NCI-H187 treated with DMSO at 0.1 percent for 48 hours (cell line): ENCODE measurements at regions not wholly inside any gene's neighbourhood (a gene's known extent, or its start where the extent isn't known, plus 50 kb on each side); places are given as distances from the start of the nearest gene placed in this dataset.

Experiments
- DNase-seq: peaks from one replicate; lab custom pipeline; 2025; lab: John Stamatoyannopoulos, UW

DNA sequence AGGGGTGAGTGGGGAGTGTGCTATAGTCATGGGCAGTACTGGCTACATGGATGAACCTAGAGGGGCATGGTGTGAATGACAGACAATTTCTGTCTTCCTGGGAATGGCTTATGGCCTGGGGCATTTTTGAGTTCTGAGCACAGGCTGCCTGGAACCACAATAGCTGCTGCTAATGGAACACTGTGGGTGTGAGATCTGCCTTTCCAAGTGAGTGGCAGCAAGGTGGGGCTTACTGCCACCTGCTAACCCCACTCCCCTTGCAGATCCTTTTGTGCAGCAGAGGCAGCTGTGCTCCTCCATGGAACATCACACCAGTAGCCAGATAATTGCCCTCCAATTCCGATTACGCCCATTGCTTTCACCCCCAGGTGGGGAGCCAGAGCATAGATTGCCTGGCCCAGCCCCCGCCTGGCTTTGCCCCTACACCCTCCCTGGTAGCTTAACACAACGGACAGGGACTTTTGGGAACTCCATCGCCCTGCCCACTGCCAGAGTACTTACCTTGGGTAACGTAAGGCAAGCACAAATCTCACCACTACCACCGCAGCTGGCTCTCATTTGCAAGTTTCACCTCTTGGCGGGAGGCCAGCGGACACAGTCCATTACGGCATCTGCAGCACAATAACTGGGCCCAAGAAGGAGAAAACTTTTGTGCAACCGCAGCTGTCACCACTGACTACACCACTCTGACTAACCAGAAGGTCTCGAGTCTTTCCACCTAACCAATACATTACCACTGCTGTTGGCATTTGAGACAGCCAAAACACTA lies 421.2 kb upstream of the NWD2 start:
- no peak for DNase-seq

DNA sequence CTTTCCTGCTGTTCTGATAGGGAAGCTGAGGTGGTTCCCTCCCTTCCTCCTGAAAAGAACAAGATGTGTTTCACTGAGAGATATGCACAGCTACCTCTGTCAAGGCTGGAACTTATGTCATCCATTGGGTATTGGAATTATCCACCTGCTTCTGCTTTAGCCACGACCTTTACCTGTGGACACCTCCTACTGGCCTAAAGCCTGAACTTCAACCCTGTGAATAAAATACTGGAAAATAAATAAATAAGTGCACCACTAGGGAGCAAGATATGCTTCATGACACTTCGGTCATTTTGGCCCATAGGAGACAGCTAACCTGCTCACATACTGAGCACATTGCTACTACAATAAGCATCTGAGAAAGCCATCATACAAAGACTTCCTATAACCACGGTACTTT lies 419.9 kb upstream of the NWD2 start:
- DNase-seq = no peak

DNA sequence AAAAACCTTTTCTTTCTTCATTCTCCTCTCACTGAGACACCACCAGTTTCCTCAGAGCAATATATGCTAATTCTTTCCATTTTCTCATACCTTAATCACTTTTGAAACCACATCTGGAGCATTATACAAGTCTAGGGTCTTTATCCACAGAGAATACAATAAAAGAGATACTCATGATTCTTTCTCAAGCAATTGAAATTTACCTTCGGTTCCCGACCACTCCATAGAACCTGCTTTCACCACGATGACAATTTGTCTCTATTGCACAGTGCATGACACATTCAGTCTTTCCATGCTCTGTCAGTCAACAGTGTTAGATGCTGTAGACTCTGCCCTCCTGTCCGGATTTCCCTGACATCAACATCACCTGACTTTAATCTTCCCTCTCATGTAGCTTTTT lies 409.3 kb upstream of the NWD2 start:
- no peak for DNase-seq

DNA sequence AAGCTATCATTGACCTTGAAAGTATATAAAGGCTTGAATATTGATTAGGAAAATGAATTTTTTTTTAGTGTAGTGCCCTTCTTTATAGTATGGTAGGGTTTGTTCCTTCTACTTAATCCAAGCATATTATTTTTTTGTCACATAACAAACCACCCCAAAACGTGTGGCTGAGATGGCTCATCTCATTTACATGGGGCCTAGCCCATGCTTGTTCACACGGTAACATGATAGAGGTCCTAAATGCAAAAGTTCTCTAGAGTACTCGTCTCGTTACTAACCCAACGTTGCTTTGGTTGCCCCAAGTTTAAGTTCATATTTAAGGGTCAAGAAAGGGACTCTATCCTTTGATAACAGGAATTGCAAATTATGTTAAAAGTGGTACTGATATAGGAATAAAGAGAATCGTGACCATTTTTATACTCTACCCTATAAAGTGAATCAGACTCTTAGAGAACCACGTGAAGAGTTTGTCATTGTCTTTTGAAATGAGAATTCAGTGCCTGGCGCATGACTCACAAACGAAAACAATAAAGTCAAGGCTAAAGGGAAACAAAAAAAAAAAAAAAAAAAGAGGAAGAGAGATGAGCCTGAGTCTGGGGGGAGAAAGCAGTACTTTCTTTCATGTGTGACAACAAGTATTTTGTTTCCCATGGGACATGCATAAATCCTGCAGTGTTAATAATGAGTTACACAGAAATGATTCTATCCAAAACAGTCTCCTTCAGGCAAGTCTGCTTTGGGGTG lies 402.8 kb upstream of the NWD2 start:
- no peak for DNase-seq

DNA sequence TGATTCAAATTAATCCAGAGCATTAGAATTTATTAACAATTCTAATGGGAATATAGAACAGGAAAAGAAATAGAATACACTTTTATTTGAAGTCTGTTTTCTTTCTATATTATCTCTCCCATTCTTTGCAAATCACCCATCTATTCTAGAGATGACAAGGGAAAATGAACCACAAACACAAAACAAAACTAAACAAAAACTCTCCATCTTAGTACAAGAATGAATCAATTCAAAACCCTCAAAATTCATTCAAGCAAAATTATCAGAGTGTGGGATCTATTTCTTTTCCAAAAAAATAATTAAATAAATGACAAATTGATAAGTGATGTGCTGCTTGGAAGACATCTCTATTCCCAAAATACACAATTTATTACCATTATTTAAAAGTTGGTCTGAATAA lies 400.1 kb upstream of the NWD2 start:
- DNase-seq = no peak

DNA sequence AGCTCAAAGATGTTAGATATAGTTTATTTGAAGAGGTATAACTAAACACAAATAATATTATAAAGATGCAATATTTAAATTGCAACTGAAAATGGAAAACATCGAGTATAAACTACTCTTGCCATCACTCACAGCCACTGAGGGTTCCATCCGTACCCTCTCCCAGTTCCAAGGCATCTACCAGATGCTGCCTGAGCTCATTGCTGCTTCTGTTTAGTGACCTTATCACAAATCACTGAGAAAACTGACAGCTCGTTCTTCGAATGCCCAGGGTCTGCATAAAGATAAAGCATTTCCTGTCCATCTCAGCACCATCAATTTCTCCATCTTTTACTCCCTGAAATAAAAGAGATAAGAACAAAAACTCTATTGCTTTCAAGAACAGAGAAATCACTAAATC lies 391.7 kb upstream of the NWD2 start:
- DNase-seq = no peak

DNA sequence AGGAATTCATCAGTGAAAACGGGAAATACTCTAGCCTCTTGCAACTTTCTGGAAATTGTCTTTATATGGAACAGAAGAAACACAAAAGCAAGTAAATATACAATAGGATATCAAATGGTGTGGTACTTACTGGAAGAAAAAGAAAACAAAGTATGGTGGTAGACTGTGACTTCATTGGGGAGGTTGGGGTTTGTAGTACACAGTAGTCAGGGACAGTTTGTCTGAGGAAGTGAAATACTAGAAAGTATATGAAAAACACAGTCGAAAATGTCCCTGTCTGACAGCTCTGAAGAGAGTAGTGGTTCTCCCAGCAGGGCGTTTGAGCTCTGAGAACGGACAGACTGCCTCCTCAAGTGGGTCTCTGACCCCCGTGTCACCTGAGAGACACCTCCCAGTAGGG lies 390.0 kb upstream of the NWD2 start:
- no peak for DNase-seq

DNA sequence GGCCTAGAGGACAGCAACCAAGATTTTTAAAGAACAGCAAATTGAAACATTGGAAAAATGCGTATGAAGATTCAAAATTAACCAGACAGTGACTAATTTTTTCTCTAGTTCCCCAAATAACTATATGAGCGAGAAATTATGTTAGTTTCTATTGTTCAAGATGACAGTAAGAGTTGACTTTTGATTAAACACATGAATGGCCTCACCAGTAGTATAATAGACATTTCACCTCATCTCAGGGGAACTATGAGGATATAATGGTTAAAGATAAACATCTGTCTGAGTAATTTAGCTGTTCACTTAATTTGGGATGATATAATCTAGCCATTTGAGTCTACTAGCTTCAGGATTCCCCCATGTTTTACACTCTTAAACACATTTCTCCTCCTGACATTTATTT lies 380.9 kb upstream of the NWD2 start:
- no peak for DNase-seq

DNA sequence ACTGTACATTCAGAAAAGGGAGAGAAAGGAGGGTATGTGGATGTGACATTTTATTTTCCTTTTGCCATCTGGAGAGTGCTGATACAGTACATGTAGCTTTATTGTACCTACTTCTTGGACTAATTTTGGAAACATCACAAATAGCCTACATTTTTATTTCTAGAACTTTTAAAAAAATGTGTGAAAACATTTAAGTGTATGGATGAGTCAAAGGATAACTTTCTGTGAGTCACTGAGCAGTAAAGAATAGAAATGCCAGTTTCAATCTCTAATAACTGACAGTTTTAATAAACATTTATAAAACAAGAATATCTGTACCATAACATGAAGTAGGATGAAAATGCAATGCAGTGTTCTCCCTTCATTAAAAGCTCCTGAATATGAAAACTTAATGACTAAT lies 374.4 kb upstream of the NWD2 start:
- DNase-seq = no peak

DNA sequence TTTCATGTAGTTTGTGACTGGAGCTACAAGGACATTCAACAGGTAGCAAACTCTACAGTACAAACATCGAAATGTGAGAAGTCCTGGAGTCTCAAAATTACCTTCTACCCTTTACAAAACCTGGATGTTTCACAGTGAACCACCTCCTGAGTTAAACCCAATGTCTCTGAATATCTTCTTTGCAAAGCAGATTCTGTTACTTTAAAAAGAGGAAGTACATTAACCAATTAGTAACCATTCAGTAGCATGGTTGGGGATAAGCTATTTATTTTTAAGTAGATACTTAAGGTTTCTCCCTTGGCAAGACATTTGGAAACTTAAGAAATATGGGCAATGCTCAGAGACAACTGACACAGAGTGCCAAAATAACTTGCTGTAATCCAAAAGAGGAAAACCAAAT lies 371.9 kb upstream of the NWD2 start:
- no peak for DNase-seq

DNA sequence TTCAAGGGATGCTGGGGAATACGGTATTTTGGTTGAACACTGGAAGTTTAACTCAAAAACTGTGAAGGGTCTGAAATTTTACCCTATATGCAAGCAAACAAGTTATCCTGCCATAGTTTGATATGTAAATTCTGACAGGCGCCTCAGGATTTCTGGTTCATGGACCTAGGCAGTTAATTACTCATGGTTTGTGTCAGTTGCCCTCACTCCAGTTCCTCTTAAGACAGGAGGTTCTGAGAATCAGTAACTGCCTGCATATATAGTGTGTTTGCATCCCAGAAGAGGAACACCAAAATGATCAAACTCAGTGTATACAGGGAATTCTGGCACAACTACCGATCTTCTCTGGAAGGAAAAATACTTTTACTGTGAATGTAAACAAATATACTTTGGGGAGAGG lies 360.4 kb upstream of the NWD2 start:
- DNase-seq = no peak

DNA sequence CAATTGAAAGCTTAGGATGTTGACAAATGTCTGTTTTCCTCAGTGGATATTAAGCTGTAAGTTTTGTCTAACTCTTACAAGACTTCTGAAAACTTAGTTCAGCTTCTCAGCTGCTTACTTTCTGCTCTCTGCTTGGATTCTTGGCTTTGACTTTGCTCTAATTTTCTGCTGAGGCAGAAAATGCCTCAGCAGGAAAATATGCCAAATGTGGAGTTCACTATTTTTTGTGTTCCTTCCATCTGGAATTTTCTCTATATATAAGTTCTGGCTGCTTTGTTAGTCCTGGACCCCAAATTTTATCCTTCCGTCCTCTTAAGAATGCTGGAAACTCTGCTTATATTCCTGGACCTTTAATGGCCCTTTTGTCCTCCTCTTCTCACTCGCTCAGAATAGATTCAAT lies 352.6 kb upstream of the NWD2 start:
- no peak for DNase-seq

DNA sequence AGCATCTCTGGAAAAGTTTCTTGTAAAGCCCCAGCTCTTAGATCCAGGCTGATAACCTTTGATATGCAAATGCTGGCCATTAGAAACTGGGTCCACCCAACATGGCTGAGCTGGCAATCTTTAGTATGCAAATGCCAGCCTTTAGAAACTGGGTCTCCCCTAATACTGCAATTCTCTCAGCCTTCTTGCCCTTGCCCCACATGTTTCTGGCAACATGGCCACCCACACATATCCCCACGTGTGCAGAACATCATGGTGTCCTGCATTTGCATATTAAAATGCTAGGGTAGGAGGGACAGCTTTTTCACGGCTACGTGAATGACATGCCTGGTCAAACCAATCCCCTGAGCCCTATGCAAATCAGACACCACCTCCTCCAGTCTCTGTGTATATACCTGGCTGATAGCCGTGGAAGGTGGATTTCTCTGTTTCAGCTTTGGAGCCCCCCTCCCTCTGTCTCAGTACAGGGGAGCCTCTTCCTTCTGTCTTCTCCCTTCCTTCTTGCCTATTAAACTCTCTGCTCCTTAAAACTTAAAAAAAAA lies 344.0 kb upstream of the NWD2 start:
- no peak for DNase-seq

DNA sequence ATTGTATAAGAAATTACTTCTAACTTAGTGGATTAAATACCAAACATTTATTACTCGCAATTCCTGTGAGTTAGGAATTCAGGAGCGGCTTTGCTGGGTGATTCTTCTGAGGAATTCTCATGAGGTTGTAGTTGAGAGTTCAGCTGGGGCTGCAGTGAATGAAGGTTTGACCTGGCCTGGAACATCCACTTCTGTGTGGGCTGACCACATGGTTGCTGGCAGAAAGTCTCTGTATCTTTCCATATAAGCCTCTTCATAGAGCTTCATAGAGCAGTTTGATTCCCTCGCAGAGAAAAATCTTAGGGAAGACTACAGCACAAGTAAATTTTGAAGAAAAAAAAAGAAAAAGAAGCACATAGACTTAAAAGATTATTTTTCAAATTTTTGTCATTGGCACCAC lies 339.7 kb upstream of the NWD2 start:
- no peak for DNase-seq

DNA sequence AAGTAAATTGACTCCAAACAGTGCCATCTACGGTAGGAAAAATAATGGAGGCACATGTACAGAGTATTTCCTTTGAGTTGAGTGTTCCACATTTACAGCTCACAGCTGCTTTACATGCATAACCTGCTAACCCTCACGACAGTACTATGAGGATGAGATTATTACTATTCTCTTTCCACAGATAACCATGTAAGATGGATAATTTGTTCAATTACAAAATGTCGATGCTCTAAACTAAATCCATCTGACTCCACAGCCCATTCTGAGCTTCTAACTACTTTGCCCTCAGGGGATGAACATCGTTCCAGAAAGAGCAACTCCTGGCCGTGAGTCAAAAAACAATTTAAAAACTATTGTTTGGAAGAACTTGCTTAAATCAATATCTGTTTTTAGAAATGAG lies 330.4 kb upstream of the NWD2 start:
- DNase-seq = no peak

DNA sequence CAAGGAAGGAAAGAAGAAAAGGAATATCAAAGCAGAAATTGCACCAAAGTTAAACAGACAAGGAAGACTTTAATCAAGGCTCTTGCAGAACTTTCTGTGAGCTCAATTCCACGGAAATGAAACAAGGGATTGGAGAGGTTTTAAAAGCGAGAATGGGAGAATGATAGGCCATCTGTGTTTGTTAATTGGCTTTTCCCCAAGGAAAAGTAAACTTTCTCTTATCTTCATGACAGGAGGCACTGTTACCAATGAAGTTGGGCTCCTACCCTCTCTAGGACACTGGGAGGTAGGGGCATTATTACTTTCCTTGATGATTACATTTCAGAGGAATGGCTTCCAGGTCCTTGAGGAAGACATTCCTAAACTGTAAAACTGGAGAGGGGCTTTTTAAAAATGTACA lies 328.8 kb upstream of the NWD2 start:
- DNase-seq = no peak

DNA sequence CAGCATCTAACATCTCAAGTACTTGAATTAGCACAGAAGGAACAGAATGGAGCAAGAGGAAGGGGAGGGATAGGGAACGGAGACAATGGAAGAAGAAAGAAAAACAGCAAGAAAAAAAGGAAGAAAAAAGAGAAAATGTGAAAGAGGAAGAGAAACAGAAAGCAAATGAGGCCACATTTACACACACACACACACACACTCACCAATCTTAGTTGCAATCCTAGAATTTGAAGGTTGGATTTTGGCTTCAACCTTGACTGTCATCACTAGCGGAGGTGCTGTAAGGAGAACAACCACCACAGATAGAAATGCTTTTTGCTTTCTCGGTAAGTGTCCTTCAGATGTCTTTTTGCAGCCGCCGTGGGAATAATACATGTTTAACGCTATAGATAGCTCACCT lies 327.1 kb upstream of the NWD2 start:
- no peak for DNase-seq

DNA sequence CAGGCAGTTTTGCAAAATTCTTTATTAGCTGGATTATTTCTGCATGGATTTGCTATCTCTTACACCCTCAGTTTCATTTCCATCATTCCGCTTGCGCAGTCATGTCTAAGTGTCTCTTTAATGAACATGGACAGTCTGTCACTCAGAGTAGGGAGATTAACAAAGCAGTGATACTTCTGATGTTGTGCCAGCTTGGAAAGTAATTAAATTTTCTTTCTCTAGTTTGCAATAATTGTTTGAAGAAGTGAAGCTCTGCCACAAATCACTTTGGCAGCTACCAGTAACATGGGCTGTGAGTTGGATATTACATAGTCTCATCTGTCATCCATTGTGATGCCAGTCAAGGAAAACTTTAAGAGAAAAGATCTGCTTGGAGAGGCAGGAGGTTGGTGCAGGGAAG lies 324.8 kb upstream of the NWD2 start:
- no peak for DNase-seq

DNA sequence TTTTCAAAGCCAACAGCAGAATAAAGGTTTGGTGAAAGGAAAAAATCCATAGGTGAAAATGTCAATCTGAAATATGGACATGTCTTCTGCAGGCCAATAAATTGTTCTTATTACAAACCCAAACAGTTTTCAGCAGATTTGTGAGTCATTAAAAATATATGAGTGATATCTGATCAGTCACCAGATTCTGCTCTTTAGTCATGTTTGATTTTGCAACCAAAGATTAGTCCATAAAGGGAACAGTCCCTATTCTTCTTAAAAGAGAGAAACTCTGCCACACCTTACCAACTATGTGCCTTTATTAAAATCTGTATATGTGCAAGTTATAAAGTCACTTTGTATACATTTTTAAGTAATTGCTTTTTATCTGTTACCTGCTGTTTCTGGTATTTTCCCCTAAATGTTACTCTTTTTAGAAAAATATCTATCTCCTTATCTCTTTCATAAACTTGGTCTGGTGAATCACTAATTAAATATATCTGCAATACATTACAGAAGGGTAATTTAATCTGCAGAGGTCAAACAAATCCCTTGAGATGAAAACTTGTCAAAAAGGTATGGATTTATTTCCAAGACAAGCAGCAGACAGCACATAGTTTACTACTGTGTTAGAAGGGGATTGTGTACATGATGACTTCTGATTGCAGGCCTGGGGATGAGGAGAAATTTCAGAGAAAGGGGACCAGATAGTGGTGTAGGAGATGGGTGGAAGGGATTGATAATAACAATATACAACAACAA lies 322.9 kb upstream of the NWD2 start:
- DNase-seq = no peak

DNA sequence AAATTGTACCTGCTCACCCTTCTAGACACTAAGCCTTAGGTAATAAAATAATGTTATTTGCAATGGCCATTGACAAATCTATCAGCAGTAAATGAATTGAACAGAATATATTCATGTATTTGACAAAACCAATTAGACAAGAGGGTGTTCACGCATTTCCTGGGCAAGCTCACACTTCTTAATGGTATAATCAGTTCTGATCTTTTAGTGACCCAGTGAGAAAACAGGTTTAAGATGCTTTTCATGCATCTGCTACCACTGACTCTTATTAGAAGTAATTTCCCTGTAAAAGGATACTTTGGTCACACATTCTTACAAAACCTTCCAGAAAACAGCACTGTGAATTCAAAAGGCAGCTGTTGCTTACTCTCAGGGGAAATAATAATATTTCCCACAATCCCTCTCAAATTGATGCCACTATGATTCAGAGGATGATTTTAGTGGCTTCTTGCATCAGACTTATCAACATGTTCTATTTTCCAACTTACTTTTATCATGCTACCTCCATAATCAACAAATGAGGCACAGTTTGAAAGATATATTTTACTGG lies 313.9 kb upstream of the NWD2 start:
- DNase-seq = no peak

DNA sequence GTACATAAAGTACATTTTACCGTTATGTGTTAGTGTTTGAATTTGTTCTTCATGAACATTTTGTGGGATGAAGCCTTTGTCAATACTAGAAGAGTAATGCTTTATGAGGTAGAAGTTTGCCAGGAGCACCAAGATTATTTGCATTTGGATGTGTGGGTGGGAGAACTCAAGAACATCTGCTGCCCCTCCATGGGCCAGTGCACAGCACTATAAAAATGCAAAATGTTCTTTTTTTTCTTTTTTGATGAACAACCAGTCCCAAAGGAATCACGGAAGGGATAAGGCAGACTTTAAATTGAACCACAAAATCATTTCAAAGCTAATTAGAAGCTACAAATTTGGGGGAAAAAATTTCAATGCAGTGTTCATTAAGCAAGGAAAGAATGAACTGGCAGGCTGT lies 300.3 kb upstream of the NWD2 start:
- no peak for DNase-seq

DNA sequence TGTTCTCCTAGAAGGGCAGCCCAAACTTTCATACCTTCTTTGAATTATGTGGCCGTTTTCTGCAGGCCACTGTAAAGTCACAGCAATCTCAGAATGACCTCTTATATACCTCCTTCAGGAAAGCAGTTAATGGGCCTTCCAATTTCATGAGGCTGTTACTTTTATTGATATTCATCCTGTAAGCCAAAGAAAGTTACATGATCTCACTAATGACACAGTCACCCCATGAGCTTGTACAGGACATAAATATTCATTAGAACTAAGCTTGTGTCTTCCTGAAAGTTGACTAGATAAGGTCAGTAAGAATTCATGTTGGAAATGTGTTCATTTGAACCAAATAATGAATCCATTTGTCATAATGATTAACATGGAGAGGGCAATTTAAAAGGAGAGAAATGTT lies 283.1 kb upstream of the NWD2 start:
- DNase-seq = no peak
